ENCODE measurements at regions not wholly inside any gene's neighbourhood (a gene's known extent, or its start where the extent isn't known, plus 50 kb on each side); places are given as distances from the start of the nearest gene placed in this dataset.
A peak's percentile ranks its signal among the peaks of the same experiment; 100 is the strongest.
"Not testable (repeated sequence)": the region's sequence is repeated elsewhere in the genome, so short reads cannot be mapped to it uniquely, and the experiment has no call there.

GRCh38 chr5:177664737-177665136 is 64.8 kb downstream of the B4GALT7 start:
- DNase-seq (ENCODE audit: low read depth, low spot score): not testable (repeated sequence)

- DNase-seq (ENCODE audit: low read depth, low spot score): not testable (repeated sequence)
Observed at GRCh38 chr5:177665172-177665571, 65.2 kb downstream of the B4GALT7 start.

GRCh38 chr5:177665960-177666359 is 66.0 kb downstream of the B4GALT7 start:
- not testable (repeated sequence) for DNase-seq (ENCODE audit: low read depth, low spot score)

GRCh38 chr5:177671035-177671754 is 71.3 kb downstream of the B4GALT7 start:
- DNase-seq (ENCODE audit: low read depth, low spot score): not testable (repeated sequence)

- DNase-seq (ENCODE audit: low read depth, low spot score): peak; percentile 44
Observed at GRCh38 chr5:177671755-177672690, 72.1 kb downstream of the B4GALT7 start.
